PFSK-1 (cell line): ENCODE measurements at regions not wholly inside any gene's neighbourhood (a gene's known extent, or its start where the extent isn't known, plus 50 kb on each side); places are given as distances from the start of the nearest gene placed in this dataset.

ENCODE experiments used
- FOXP2 ChIP-seq: optimal IDR thresholded peaks from 2 replicates; pipeline ENCODE3; 2011; ENCODE audit warnings: borderline replicate concordance, control low read depth, inconsistent platforms; ENCODE audit not compliant: insufficient read depth; ENCODE audit errors: extremely low read length, extremely low read depth
- POLR2AphosphoS5 ChIP-seq: IDR thresholded peaks from 2 replicates; pipeline ENCODE4 v1.6.1; 2012; ENCODE audit warnings: low read depth, mild to moderate bottlenecking, control low read depth, low read length, moderate library complexity
- REST ChIP-seq, 2 experiments: IDR thresholded peaks; 2 replicates each; pipeline versions ENCODE4 v1.6.1 to v1.8.0; 2011 to 2012; ENCODE audit warnings: low read depth in 2 of 2, low read length in 2 of 2, control low read depth in 1 of 2, inconsistent platforms in 1 of 2, mild to moderate bottlenecking in 1 of 2, moderate library complexity in 1 of 2; ENCODE audit not compliant: insufficient read depth in 1 of 2
- SIN3A ChIP-seq: IDR thresholded peaks from 2 replicates; pipeline ENCODE4 v1.6.1; 2012; ENCODE audit warnings: mild to moderate bottlenecking, low read length, moderate library complexity, borderline replicate concordance; ENCODE audit not compliant: insufficient read depth
- TAF1 ChIP-seq: IDR thresholded peaks from 2 replicates; pipeline ENCODE4 v1.6.1; 2012; ENCODE audit warnings: low read length, control low read depth, borderline replicate concordance; ENCODE audit not compliant: insufficient read depth

- no peak for TF ChIP-seq TAF1
- TF ChIP-seq POLR2AphosphoS5 = no peak
- TF ChIP-seq SIN3A = no peak
- no peak for TF ChIP-seq REST (IDR thresholded peaks at IDR 0.05; ENCODE audit: insufficient read depth in 1 of 2, low read depth in 2 of 2, low read length in 2 of 2)
- no peak for TF ChIP-seq FOXP2
Observed at GRCh38 chr6:156695742-156696141, 81.4 kb upstream of the ARID1B start.
